K562 (cell line): ENCODE measurements at regions not wholly inside any gene's neighbourhood (a gene's known extent, or its start where the extent isn't known, plus 50 kb on each side); places are given as distances from the start of the nearest gene placed in this dataset.
A peak's percentile ranks its signal among the peaks of the same experiment; 100 is the strongest.

Experiments
- ATAC-seq: fragments of 200-7000 bp; cut with Tn5 transposase; 3 replicates; pipeline ENCODE4 v1.9.1; 2020; ENCODE audit warnings: moderate library complexity
- BruUV-seq: library from RNA; stranded (reverse); fragments of 400-500 nt; replicated peaks from 2 replicates; lab custom pipeline; 2021; lab: Mats Ljungman, UMichigan
- CTCF ChIA-PET: fragments of 300-600 bp; formaldehyde crosslinking; extraction: SDS; loops from one replicate; lab custom pipeline; 2021; ENCODE audit warnings: low intra/inter-chr PET ratio; lab: Yijun Ruan, JAX
- POLR2A ChIA-PET: fragments of 300-600, 350-650 bp; sonication (Branson Sonifier 250); formaldehyde crosslinking; extraction: SDS; loops from one replicate; lab custom pipeline; 2021; ENCODE audit warnings: antibody characterized with exemption, inconsistent platforms; lab: Yijun Ruan, JAX
- DNase-seq, 4 experiments: peaks; one replicate each; pipeline versions ENCODE4 v3.0.0 to v3.0.0-alpha.2; 2011 to 2018; ENCODE audit warnings: low spot score in 3 of 4, mixed read lengths in 3 of 4; ENCODE audit errors: extremely low read depth in 1 of 4
- FAIRE-seq: peaks from 2 replicates; lab custom pipeline; 2011; peaks lifted over from hg19 to GRCh38; lab: Jason Lieb, UNC
- H2AFZ ChIP-seq: 2 replicates; pipeline ENCODE4 v1.6.0; 2011; ENCODE audit warnings: low read depth, low read length, control low read depth, inconsistent platforms
- H3K27ac ChIP-seq: fragments of 200-600 bp; 3 replicates; pipeline ENCODE4 v1.8.0; 2011; ENCODE audit warnings: low read depth, mild to moderate bottlenecking, control low read depth, inconsistent platforms, low read length, moderate library complexity, mixed read lengths; ENCODE audit errors: extremely low read depth
- H3K27me3 ChIP-seq, 2 experiments: fragments of 300-600 bp in 1 of 2; 2 replicates in 1 of 2; 3 replicates in 1 of 2; pipeline versions ENCODE4 v1.6.0 to v1.8.0; 2011; ENCODE audit warnings: inconsistent platforms in 2 of 2, low read length in 2 of 2, mild to moderate bottlenecking in 1 of 2, mixed read lengths in 1 of 2, moderate library complexity in 1 of 2; ENCODE audit not compliant: control insufficient read depth in 2 of 2, insufficient read depth in 2 of 2
- H3K36me3 ChIP-seq: fragments of 300-600 bp; 3 replicates; pipeline ENCODE4 v1.8.0; 2011; ENCODE audit warnings: mild to moderate bottlenecking, low read length, inconsistent platforms; ENCODE audit not compliant: control insufficient read depth, insufficient read depth
- H3K4me1 ChIP-seq, 2 experiments: fragments of 200-600 bp in 1 of 2; replicated peaks in 1 of 2; 2 replicates in 1 of 2; 3 replicates in 1 of 2; pipeline versions ENCODE4 v1.5.1 to v1.8.0; 2011; ENCODE audit warnings: inconsistent platforms in 2 of 2, low read length in 2 of 2, mild to moderate bottlenecking in 1 of 2, mixed read lengths in 1 of 2, moderate library complexity in 1 of 2; ENCODE audit not compliant: control insufficient read depth in 2 of 2, insufficient read depth in 2 of 2
- H3K4me2 ChIP-seq: 2 replicates; pipeline ENCODE4 v1.6.1; 2011; ENCODE audit warnings: low read length, control low read depth, inconsistent platforms, mixed read lengths; ENCODE audit not compliant: insufficient read depth
- H3K4me3 ChIP-seq: fragments of 200-600 bp; sonication (generic), shearing (Covaris generic); 2 replicates; pipeline ENCODE4 v1.5.1; 2016; ENCODE audit warnings: control low read depth, inconsistent platforms
- H3K79me2 ChIP-seq: fragments of 200-600 bp; 3 replicates; pipeline ENCODE4 v1.8.0; 2011; ENCODE audit warnings: low read length, inconsistent platforms; ENCODE audit not compliant: control insufficient read depth, insufficient read depth
- H3K9ac ChIP-seq, 2 experiments: 2 replicates each; pipeline versions ENCODE4 v1.6.0 to v1.6.1; 2011; ENCODE audit warnings: low read depth in 2 of 2, low read length in 2 of 2, control low read depth in 1 of 2, inconsistent platforms in 1 of 2, mild to moderate bottlenecking in 1 of 2, mixed read lengths in 1 of 2; ENCODE audit not compliant: insufficient read depth in 1 of 2
- H3K9me1 ChIP-seq: one replicate; pipeline ENCODE4 v1.6.0; 2011; ENCODE audit warnings: inconsistent platforms, mild to moderate bottlenecking, low read length, moderate library complexity; ENCODE audit not compliant: control insufficient read depth, insufficient read depth
- H3K9me3 ChIP-seq: replicated peaks from 2 replicates; pipeline ENCODE4 v1.5.1; 2011; ENCODE audit warnings: low read depth, low read length, inconsistent platforms; ENCODE audit not compliant: control insufficient read depth, insufficient read depth
- H4K20me1 ChIP-seq: replicated peaks from 2 replicates; pipeline ENCODE4 v1.6.1; 2011; ENCODE audit warnings: low read length, inconsistent platforms, mixed read lengths; ENCODE audit not compliant: control insufficient read depth, insufficient read depth
- ARNT ChIP-seq, 2 experiments: fragments of 450-650 bp; IDR thresholded peaks; 2 replicates each; pipeline ENCODE4 v1.6.1; 2016; ENCODE audit warnings: mild to moderate bottlenecking in 1 of 2
- HDAC1 ChIP-seq, 2 experiments: fragments of 450-650 bp; IDR thresholded peaks; 2 replicates each; pipeline ENCODE4 v1.6.1; 2016 to 2017; ENCODE audit warnings: inconsistent platforms in 1 of 2, mild to moderate bottlenecking in 1 of 2, moderate library complexity in 1 of 2
- ILK ChIP-seq: fragments of 450-650 bp; IDR thresholded peaks from 2 replicates; pipeline ENCODE4 v1.6.1; 2016; ENCODE audit warnings: missing genetic modification characterization, low read depth, mild to moderate bottlenecking, missing compliant biosample characterization, moderate library complexity, borderline replicate concordance
- ZNF512 ChIP-seq: IDR thresholded peaks from 2 replicates; pipeline ENCODE4 v1.6.1; 2016; ENCODE audit warnings: missing genetic modification characterization, missing compliant biosample characterization
- WGBS: fragments of 100-300 bp; shearing (Covaris generic); methylation state at CpG from one replicate; pipeline ENCODE4 v1.1.6; 2016; ENCODE audit warnings: low coverage, mixed read lengths; ENCODE audit not compliant: insufficient coverage; ENCODE audit errors: missing lambda C conversion rate; 5-methylcytosine and 5-hydroxymethylcytosine counted together
- in situ Hi-C: fragments of 300-500 bp; cut with MboI; formaldehyde crosslinking; loops from 4 replicates; pipeline ENCODE4 v1.15.0; 2018; ENCODE audit warnings: inconsistent platforms, mixed read lengths
- intact Hi-C: fragments of 100-400 bp; cut with micrococcal nuclease; formaldehyde crosslinking; loops from 2 replicates; pipeline ENCODE4 v1.14.2; 2022

DNA sequence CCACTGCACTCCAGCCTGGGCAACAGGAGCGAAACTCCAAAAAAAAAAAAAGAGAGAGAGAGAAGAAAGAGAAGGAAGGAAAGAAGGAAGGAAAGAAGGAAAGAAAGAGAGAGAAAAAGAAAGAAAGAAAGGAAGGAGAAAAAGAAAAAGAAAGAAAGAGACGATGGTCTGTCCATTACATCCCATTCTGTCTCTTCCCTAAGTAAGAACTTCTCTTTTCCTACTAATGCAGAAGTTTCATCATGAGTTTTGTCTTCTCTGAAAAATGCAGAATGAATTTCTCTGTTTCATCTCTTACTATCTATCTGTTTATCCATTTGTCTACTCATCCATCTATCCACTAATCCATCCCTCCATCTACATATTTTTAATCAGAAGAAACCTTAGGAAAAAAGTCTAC is 94.9 kb upstream of the MED13 start:
- ChIA-PET CTCF (interaction anchor here (0.7 kb wide), 1 partner anchor 42 kb away, joined by 3 read pairs; no protein-coding TSS in a partner anchor), POLR2A (interaction anchor here (0.7 to 3.9 kb wide), 3 partner anchors 12 to 68 kb away, joined by 3 to 19 read pairs (median 3); no protein-coding TSS in a partner anchor)
- H3K4me2 ChIP-seq: no peak overlapping the region
- H3K9me3 ChIP-seq: no peaks in the 10 kb centered on the region
- no peak overlapping the region for H3K27ac ChIP-seq
- no TSS peak for BruUV-seq
- no CpG with 5 or more reads among the region's 2 CpGs for WGBS
- no peaks in the 10 kb centered on the region for H4K20me1 ChIP-seq
- intact Hi-C loops (no loop called here), in situ Hi-C loops (no loop called here)
- no peaks in the 10 kb centered on the region for H3K36me3 ChIP-seq
- ATAC-seq (no peak), DNase-seq (no peak), FAIRE-seq (no peak)
- no peak overlapping the region for H3K4me3 ChIP-seq
- no peak overlapping the region for H3K9ac ChIP-seq
- no peaks in the 10 kb centered on the region for H3K27me3 ChIP-seq
- H3K9me1 ChIP-seq: no peaks in the 10 kb centered on the region
- H3K4me1 ChIP-seq: peaks cover 6 to 14% of the 10 kb centered on the region in 2 experiments; a peak in 4 of 5 replicates
- no peaks in the 10 kb centered on the region for H3K79me2 ChIP-seq
- no peak for TF ChIP-seq ILK (tag)
- no peak for TF ChIP-seq ARNT (IDR thresholded peaks at IDR 0.05)
- TF ChIP-seq HDAC1 (IDR thresholded peaks at IDR 0.05): 0 out of 4 replicates have a peak, but pooled peaks of 1 of the 2 experiments have one; percentile 31
- peak; percentile 76 for TF ChIP-seq ZNF512 (tag)
- TF ChIP-seq, all 486 proteins: peak for 2
- no peak overlapping the region for H2AFZ ChIP-seq
